Esophagus squamous epithelium (tissue), 4 donors: ENCODE measurements at regions not wholly inside any gene's neighbourhood (a gene's known extent, or its start where the extent isn't known, plus 50 kb on each side); places are given as distances from the start of the nearest gene placed in this dataset.

Source experiments
- POLR2A ChIP-seq, 4 donors: fragments of 450-650 bp; IDR thresholded peaks; one replicate each; pipeline ENCODE4 v1.6.1; 2017; ENCODE audit warnings: antibody characterized with exemption in 4 of 4, mild to moderate bottlenecking in 4 of 4, moderate library complexity in 3 of 4
- TF ChIP-seq, protein P1 (sequence below), 6 experiments: fragments of 450-650 bp in 4 of 6; fragments of 200-600 bp in 2 of 6; sonication (generic) in 2 of 6; IDR thresholded peaks; one replicate each; pipeline ENCODE4 v1.5.1; 2016 to 2019; ENCODE audit warnings: antibody characterized with exemption in 6 of 6, mild to moderate bottlenecking in 4 of 6, moderate library complexity in 4 of 6

DNA sequence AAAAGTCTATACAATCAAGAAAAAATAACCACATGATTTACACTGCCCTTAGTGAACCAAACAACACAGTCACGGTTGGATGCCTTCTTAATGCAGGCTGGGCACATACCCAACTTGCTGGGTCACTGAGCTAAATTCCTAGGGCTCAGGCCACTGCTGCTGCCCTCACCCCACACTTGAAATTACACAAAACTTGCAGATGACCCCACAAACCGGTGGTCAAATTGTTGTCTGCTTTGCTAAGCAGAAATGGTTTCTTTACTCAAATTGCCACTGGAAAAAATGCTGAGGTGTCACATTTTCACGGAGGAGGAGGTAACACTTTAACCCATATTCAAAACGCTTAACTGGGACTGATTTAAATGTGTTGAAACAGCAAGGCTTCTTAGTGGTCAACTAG is 62.4 kb downstream of the HMHB1 start:
- no peak for TF ChIP-seq POLR2A (IDR thresholded peaks at IDR 0.05)
- TF ChIP-seq, protein P1, sequence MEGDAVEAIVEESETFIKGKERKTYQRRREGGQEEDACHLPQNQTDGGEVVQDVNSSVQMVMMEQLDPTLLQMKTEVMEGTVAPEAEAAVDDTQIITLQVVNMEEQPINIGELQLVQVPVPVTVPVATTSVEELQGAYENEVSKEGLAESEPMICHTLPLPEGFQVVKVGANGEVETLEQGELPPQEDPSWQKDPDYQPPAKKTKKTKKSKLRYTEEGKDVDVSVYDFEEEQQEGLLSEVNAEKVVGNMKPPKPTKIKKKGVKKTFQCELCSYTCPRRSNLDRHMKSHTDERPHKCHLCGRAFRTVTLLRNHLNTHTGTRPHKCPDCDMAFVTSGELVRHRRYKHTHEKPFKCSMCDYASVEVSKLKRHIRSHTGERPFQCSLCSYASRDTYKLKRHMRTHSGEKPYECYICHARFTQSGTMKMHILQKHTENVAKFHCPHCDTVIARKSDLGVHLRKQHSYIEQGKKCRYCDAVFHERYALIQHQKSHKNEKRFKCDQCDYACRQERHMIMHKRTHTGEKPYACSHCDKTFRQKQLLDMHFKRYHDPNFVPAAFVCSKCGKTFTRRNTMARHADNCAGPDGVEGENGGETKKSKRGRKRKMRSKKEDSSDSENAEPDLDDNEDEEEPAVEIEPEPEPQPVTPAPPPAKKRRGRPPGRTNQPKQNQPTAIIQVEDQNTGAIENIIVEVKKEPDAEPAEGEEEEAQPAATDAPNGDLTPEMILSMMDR (IDR thresholded peaks at IDR 0.05): no peak
